GM23338 (cell line): ENCODE measurements at regions not wholly inside any gene's neighbourhood (a gene's known extent, or its start where the extent isn't known, plus 50 kb on each side); places are given as distances from the start of the nearest gene placed in this dataset.

Experiments
- ATAC-seq: fragments of 200-7000 bp; cut with Tn5 transposase; 3 replicates; pipeline ENCODE4 v1.9.1; 2020
- DNase-seq: peaks from one replicate; pipeline ENCODE4 v3.0.0-alpha.2; 2015; ENCODE audit warnings: low spot score
- H2AFZ ChIP-seq: fragments of 200-600 bp; sonication (generic); 2 replicates; pipeline ENCODE4 v1.8.0; 2016; ENCODE audit warnings: antibody characterized with exemption, mild to moderate bottlenecking, moderate library complexity
- H3F3A ChIP-seq: fragments of 200-600 bp; sonication (generic); replicated peaks from 2 replicates; pipeline ENCODE4 v1.8.0; 2017; ENCODE audit warnings: antibody characterized with exemption, mixed run types, low read depth
- H3K27ac ChIP-seq: fragments of 200-600 bp; sonication (generic); 2 replicates; pipeline ENCODE4 v1.6.1; 2016; ENCODE audit warnings: low read depth
- H3K27me3 ChIP-seq: fragments of 200-600 bp; sonication (generic); 2 replicates; pipeline ENCODE4 v1.8.0; 2016; ENCODE audit warnings: mild to moderate bottlenecking, mixed run types, moderate library complexity; ENCODE audit not compliant: insufficient read depth
- H3K36me3 ChIP-seq: fragments of 200-600 bp; sonication (generic); 2 replicates; pipeline ENCODE4 v1.8.0; 2016; ENCODE audit warnings: mild to moderate bottlenecking; ENCODE audit not compliant: insufficient read depth
- H3K4me1 ChIP-seq: fragments of 200-600 bp; sonication (generic); 2 replicates; pipeline ENCODE4 v1.8.0; 2016; ENCODE audit warnings: mild to moderate bottlenecking, moderate library complexity; ENCODE audit not compliant: insufficient read depth
- H3K4me2 ChIP-seq: fragments of 200-600 bp; sonication (generic); 2 replicates; pipeline ENCODE4 v1.7.1; 2017; ENCODE audit warnings: mixed run types
- H3K4me3 ChIP-seq: fragments of 200-600 bp; sonication (generic); 2 replicates; pipeline ENCODE4 v1.6.1; 2016; ENCODE audit warnings: mixed run types
- H3K79me2 ChIP-seq: fragments of 200-600 bp; sonication (generic); replicated peaks from 2 replicates; pipeline ENCODE4 v1.8.0; 2017; ENCODE audit warnings: mild to moderate bottlenecking; ENCODE audit not compliant: insufficient read depth
- H3K9me2 ChIP-seq: fragments of 200-600 bp; sonication (generic); 2 replicates; pipeline ENCODE4 v1.8.0; 2017; ENCODE audit not compliant: insufficient read depth
- H4K20me1 ChIP-seq: fragments of 200-600 bp; sonication (generic); replicated peaks from 2 replicates; pipeline ENCODE4 v1.8.0; 2017; ENCODE audit warnings: mild to moderate bottlenecking; ENCODE audit not compliant: insufficient read depth
- H3K27ac Mint-ChIP-seq: 2 replicates; pipeline ENCODE4 v1.8.0; 2020; ENCODE audit warnings: inconsistent platforms, mild to moderate bottlenecking, moderate library complexity, mixed read lengths
- H3K27me3 Mint-ChIP-seq: 3 replicates; pipeline ENCODE4 v1.8.0; 2022; ENCODE audit warnings: low read depth, mild to moderate bottlenecking, moderate library complexity, mixed read lengths, inconsistent platforms; ENCODE audit not compliant: insufficient read depth, poor library complexity
- H3K36me3 Mint-ChIP-seq: 3 replicates; pipeline ENCODE4 v1.8.0; 2021; ENCODE audit warnings: low read depth, mild to moderate bottlenecking, inconsistent platforms, moderate library complexity, mixed read lengths
- H3K4me1 Mint-ChIP-seq: 3 replicates; pipeline ENCODE4 v1.8.0; 2020; ENCODE audit warnings: mild to moderate bottlenecking, inconsistent platforms, mixed read lengths
- H3K4me3 Mint-ChIP-seq: 3 replicates; pipeline ENCODE4 v1.8.0; 2021; ENCODE audit warnings: moderate library complexity, mild to moderate bottlenecking, inconsistent platforms, mixed read lengths
- H3K9me3 Mint-ChIP-seq: 3 replicates; pipeline ENCODE4 v1.8.0; 2020; ENCODE audit warnings: moderate library complexity, mild to moderate bottlenecking, inconsistent platforms, mixed read lengths
- CTCF ChIP-seq, 2 experiments: fragments of 200-600 bp in 1 of 2; sonication (generic) in 1 of 2; conservative IDR thresholded peaks; 2 replicates each; pipeline versions ENCODE4 v1.5.1 to v1.6.1; 2016 to 2017; ENCODE audit warnings: antibody characterized with exemption in 2 of 2, low read depth in 2 of 2, mild to moderate bottlenecking in 2 of 2, moderate library complexity in 1 of 2
- ETS1 ChIP-seq: IDR thresholded peaks from 2 replicates; pipeline ENCODE4 v1.6.1; 2016; ENCODE audit warnings: antibody characterized with exemption
- EZH2 ChIP-seq: fragments of 200-600 bp; sonication (generic); IDR thresholded peaks from one replicate; pipeline ENCODE4 v1.8.0; 2017; ENCODE audit warnings: antibody characterized with exemption, mild to moderate bottlenecking, low read depth; ENCODE audit not compliant: unreplicated experiment
- EZH2phosphoT487 ChIP-seq: fragments of 200-600 bp; sonication (generic); IDR thresholded peaks from one replicate; pipeline ENCODE4 v1.8.1; 2018; ENCODE audit warnings: antibody characterized with exemption; ENCODE audit not compliant: unreplicated experiment
- JUNB ChIP-seq: IDR thresholded peaks from one replicate; pipeline ENCODE4 v1.6.1; 2016; ENCODE audit warnings: antibody characterized with exemption; ENCODE audit not compliant: unreplicated experiment
- POLR2AphosphoS5 ChIP-seq: IDR thresholded peaks from 2 replicates; pipeline ENCODE4 v1.6.1; 2016; ENCODE audit warnings: antibody characterized with exemption, low read depth
- REST ChIP-seq: IDR thresholded peaks from one replicate; pipeline ENCODE4 v1.6.1; 2018; ENCODE audit warnings: antibody characterized with exemption; ENCODE audit not compliant: unreplicated experiment
- STAT1 ChIP-seq: IDR thresholded peaks from one replicate; pipeline ENCODE4 v1.6.1; 2016; ENCODE audit warnings: antibody characterized with exemption; ENCODE audit not compliant: unreplicated experiment
- ZNF114 ChIP-seq: fragments of 250-450 bp; sonication (Bioruptor Pico); IDR thresholded peaks from 2 replicates; pipeline ENCODE4 v1.5.0; 2020; ENCODE audit warnings: mild to moderate bottlenecking, moderate library complexity
- ZNF331 ChIP-seq: fragments of 250-450 bp; sonication (Bioruptor Pico); IDR thresholded peaks from 2 replicates; pipeline ENCODE4 v1.5.0; 2020; ENCODE audit warnings: low read depth, mild to moderate bottlenecking, moderate library complexity

DNA sequence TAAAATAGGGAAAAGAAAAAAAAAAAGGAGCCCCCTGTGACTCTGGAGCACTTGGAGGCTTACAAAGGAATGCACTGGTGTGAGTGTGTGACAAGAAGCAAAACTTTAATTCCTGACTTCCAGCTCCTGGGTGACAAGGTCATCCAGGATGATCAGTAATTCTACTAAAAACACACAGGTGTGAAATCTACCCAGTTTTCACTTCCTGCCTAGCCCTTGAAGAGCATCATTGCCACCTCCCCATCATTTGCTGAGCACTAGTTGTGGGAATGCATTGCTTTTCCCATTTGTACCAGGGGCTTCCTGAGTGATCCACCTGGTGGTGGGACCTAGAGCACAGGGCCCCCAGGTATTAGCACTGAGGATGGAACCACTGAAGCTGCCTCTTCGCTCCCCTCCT, 139.7 kb upstream of the RIOK3 start:
- no peaks in the 10 kb centered on the region for H4K20me1 ChIP-seq
- H3K9me3 Mint-ChIP-seq, result peaks cover 8% of the 10 kb centered on the region; the same call in 1 of the 3 replicates
- TF ChIP-seq REST (no peak), STAT1 (no peak), ZNF331 (CRISPR knock-in tag) (no peak), CTCF (conservative IDR thresholded peaks at IDR 0.05; ENCODE audit: low read depth in 2 of 2) (no peak), ETS1 (no peak), EZH2 (no peak), JUNB (no peak)
- peaks cover 7% of the 10 kb centered on the region; the same call in 2 of the 3 replicates for H3K36me3 Mint-ChIP-seq
- no peaks in the 10 kb centered on the region for H3F3A ChIP-seq
- no peaks in the 10 kb centered on the region for H3K9me2 ChIP-seq
- no peak overlapping the region for H3K4me3 Mint-ChIP-seq
- no peaks in the 10 kb centered on the region for H3K36me3 ChIP-seq
- peaks cover 23% of the 10 kb centered on the region for H3K4me1 ChIP-seq
- no peaks in the 10 kb centered on the region for H3K79me2 ChIP-seq
- ATAC-seq (no peak), DNase-seq (no peak)
- peaks cover 27% of the 10 kb centered on the region for H3K4me1 Mint-ChIP-seq
- no peaks in the 10 kb centered on the region for H3K27me3 ChIP-seq
- H3K27ac Mint-ChIP-seq, result no peak overlapping the region
- no peak overlapping the region for H3K4me2 ChIP-seq
- H3K27me3 Mint-ChIP-seq, result no peaks in the 10 kb centered on the region
- H3K27ac ChIP-seq, result no peak overlapping the region
- H2AFZ ChIP-seq, result no peak overlapping the region
- no peak overlapping the region for H3K4me3 ChIP-seq

DNA sequence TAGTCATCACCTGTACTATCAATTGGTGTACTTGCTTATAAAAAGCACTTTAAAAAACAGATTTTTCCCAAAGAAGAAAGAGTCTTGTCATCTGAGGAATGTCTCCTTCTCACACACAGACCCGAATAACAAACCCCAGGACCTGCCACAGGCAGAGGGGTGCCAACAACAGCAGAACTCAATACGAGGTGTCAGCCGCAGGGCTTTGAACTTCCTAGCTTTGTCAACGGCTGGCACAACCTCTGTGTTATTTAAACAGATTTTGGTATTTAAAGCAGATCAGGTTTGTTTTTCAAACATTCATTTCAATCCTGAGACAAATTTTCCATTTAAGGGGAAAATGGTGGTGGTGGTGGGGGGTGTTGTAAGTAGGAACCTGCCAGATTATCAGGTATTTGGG, 138.4 kb upstream of the RIOK3 start:
- no peak overlapping the region for H3K4me3 Mint-ChIP-seq
- ATAC-seq (peak; percentile 89), DNase-seq (peak; percentile 39)
- no peaks in the 10 kb centered on the region for H3K27me3 Mint-ChIP-seq
- Histone ChIP-seq H3K9me2 (no peaks in the 10 kb centered on the region), H3K4me3 (no peak overlapping the region; the same call in 1 of the 2 replicates), H3K36me3 (no peaks in the 10 kb centered on the region), H3K4me1 (peaks cover 23% of the 10 kb centered on the region), H2AFZ (no peak overlapping the region), H4K20me1 (no peaks in the 10 kb centered on the region), H3K79me2 (no peaks in the 10 kb centered on the region), H3F3A (no peaks in the 10 kb centered on the region), H3K4me2 (peak overlapping the region; percentile 59), H3K27me3 (no peaks in the 10 kb centered on the region), H3K27ac (peak overlapping the region; percentile 10; the same call in 1 of the 2 replicates)
- peaks cover 22% of the 10 kb centered on the region for H3K4me1 Mint-ChIP-seq
- H3K9me3 Mint-ChIP-seq, result peaks cover 8% of the 10 kb centered on the region; the same call in 1 of the 3 replicates
- no peak overlapping the region for H3K27ac Mint-ChIP-seq
- H3K36me3 Mint-ChIP-seq, result peaks cover 7% of the 10 kb centered on the region; the same call in 2 of the 3 replicates
- no peak for TF ChIP-seq EZH2phosphoT487
- TF ChIP-seq JUNB, result no peak
- no peak for TF ChIP-seq POLR2AphosphoS5
- no peak for TF ChIP-seq EZH2
- TF ChIP-seq ZNF331 (CRISPR knock-in tag), result no peak
- TF ChIP-seq CTCF (conservative IDR thresholded peaks at IDR 0.05; ENCODE audit: low read depth in 2 of 2), result no peak
- TF ChIP-seq ZNF114 (CRISPR knock-in tag), result no peak
- TF ChIP-seq STAT1, result no peak
- TF ChIP-seq REST, result no peak
